Colonic mucosa (tissue), 4 donors: ENCODE measurements at regions not wholly inside any gene's neighbourhood (a gene's known extent, or its start where the extent isn't known, plus 50 kb on each side); places are given as distances from the start of the nearest gene placed in this dataset.

Experiments used
- DNase-seq: peaks from one replicate; pipeline ENCODE4 v3.0.0-alpha.2; 2020
- H3K27ac ChIP-seq: fragments of 200-600 bp; one replicate; pipeline ENCODE4 v1.8.0; 2021
- H3K27me3 ChIP-seq: fragments of 200-600 bp; one replicate; pipeline ENCODE4 v1.8.0; 2021
- H3K36me3 ChIP-seq: fragments of 200-600 bp; one replicate; pipeline ENCODE4 v1.8.0; 2021
- H3K4me1 ChIP-seq: fragments of 200-600 bp; one replicate; pipeline ENCODE4 v1.8.0; 2021; ENCODE audit warnings: mild to moderate bottlenecking
- H3K4me3 ChIP-seq: fragments of 200-600 bp; one replicate; pipeline ENCODE4 v1.8.0; 2021
- H3K9ac ChIP-seq, 2 donors: one replicate each; pipeline ENCODE4 v1.7.0; 2013; ENCODE audit warnings: control low read depth in 2 of 2, low read depth in 2 of 2, low read length in 2 of 2
- H3K9me3 ChIP-seq: fragments of 200-600 bp; one replicate; pipeline ENCODE4 v1.8.0; 2021
- CTCF ChIP-seq: fragments of 200-600 bp; IDR thresholded peaks from one replicate; pipeline ENCODE4 v1.8.0; 2022; ENCODE audit warnings: antibody characterized with exemption, mild to moderate bottlenecking
- intact Hi-C: fragments of 100-400 bp; cut with DNase I; formaldehyde crosslinking; loops from one replicate; pipeline ENCODE4 v1.14.1; 2022
- donor health status: healthy.
- donor health status: DM: no; HTN: no; CAD: no.
- donor health status: DM: no; HTN: no; CAD: no.

GRCh38 chr13:107901996-107902562 is 313.3 kb downstream of the LIG4 start:
- H3K4me1 ChIP-seq = no peaks in the 10 kb centered on the region
- no peak overlapping the region for H3K27ac ChIP-seq
- no peak overlapping the region for H3K4me3 ChIP-seq
- TF ChIP-seq CTCF = no peak
- H3K36me3 ChIP-seq = no peaks in the 10 kb centered on the region
- no peak overlapping the region for H3K9ac ChIP-seq
- no peaks in the 10 kb centered on the region for H3K9me3 ChIP-seq
- intact Hi-C loops = no loop called here
- no peaks in the 10 kb centered on the region for H3K27me3 ChIP-seq
- DNase-seq = no peak

- no peak overlapping the region for H3K9ac ChIP-seq
- no peak for TF ChIP-seq CTCF
- H3K36me3 ChIP-seq = no peaks in the 10 kb centered on the region
- H3K27ac ChIP-seq = no peak overlapping the region
- intact Hi-C loops = no loop called here
- H3K4me3 ChIP-seq = no peak overlapping the region
- DNase-seq = no peak
- no peaks in the 10 kb centered on the region for H3K27me3 ChIP-seq
- H3K4me1 ChIP-seq = no peaks in the 10 kb centered on the region
- no peaks in the 10 kb centered on the region for H3K9me3 ChIP-seq
Measured at GRCh38 chr13:107901230-107901629, 314.1 kb downstream of the LIG4 start.

- no peak overlapping the region for H3K4me3 ChIP-seq
- H3K27me3 ChIP-seq = no peaks in the 10 kb centered on the region
- no peak overlapping the region for H3K9ac ChIP-seq
- no peaks in the 10 kb centered on the region for H3K9me3 ChIP-seq
- DNase-seq = no peak
- H3K4me1 ChIP-seq = no peaks in the 10 kb centered on the region
- no peak overlapping the region for H3K27ac ChIP-seq
- TF ChIP-seq CTCF = no peak
- intact Hi-C loops = no loop called here
- no peaks in the 10 kb centered on the region for H3K36me3 ChIP-seq
Measured at GRCh38 chr13:107900775-107901174, 314.6 kb downstream of the LIG4 start.

GRCh38 chr13:107886118-107886517 is 329.2 kb downstream of the LIG4 start:
- DNase-seq = no peak
- Histone ChIP-seq H3K9me3 (no peaks in the 10 kb centered on the region), H3K36me3 (no peaks in the 10 kb centered on the region), H3K27me3 (no peaks in the 10 kb centered on the region), H3K4me1 (no peaks in the 10 kb centered on the region), H3K4me3 (no peak overlapping the region), H3K9ac (no peak overlapping the region), H3K27ac (no peak overlapping the region)
- intact Hi-C loops = no loop called here
- TF ChIP-seq CTCF = no peak

GRCh38 chr13:107884564-107884963 is 330.8 kb downstream of the LIG4 start:
- no peaks in the 10 kb centered on the region for H3K36me3 ChIP-seq
- no peaks in the 10 kb centered on the region for H3K9me3 ChIP-seq
- H3K27me3 ChIP-seq = no peaks in the 10 kb centered on the region
- H3K9ac ChIP-seq = no peak overlapping the region
- intact Hi-C loops = no loop called here
- TF ChIP-seq CTCF = no peak
- H3K4me3 ChIP-seq = no peak overlapping the region
- no peaks in the 10 kb centered on the region for H3K4me1 ChIP-seq
- no peak overlapping the region for H3K27ac ChIP-seq
- no peak for DNase-seq
